DMS53 treated with DMSO at 0.1 percent for 48 hours (cell line): ENCODE measurements at regions not wholly inside any gene's neighbourhood (a gene's known extent, or its start where the extent isn't known, plus 50 kb on each side); places are given as distances from the start of the nearest gene placed in this dataset.
"Not testable (repeated sequence)": the region's sequence is repeated elsewhere in the genome, so short reads cannot be mapped to it uniquely, and the experiment has no call there.

Experiments
- DNase-seq: peaks from one replicate; lab custom pipeline; 2025; ENCODE audit not compliant: unreplicated experiment; lab: John Stamatoyannopoulos, UW

- DNase-seq, result no peak
Measured at GRCh38 chr13:58472483-58472882, 840.9 kb downstream of the PCDH17 start.

- no peak for DNase-seq
Measured at GRCh38 chr13:58474581-58474980, 843.0 kb downstream of the PCDH17 start.

GRCh38 chr13:58476206-58476918 lies 844.8 kb downstream of the PCDH17 start:
- DNase-seq, result no peak

GRCh38 chr13:58478858-58479257 lies 847.3 kb downstream of the PCDH17 start:
- no peak for DNase-seq

GRCh38 chr13:58480061-58480460 lies 848.5 kb downstream of the PCDH17 start:
- DNase-seq, result no peak

- DNase-seq, result no peak
Measured at GRCh38 chr13:58488251-58488650, 856.7 kb downstream of the PCDH17 start.

- DNase-seq, result no peak
Measured at GRCh38 chr13:58495668-58496067, 864.1 kb downstream of the PCDH17 start.

GRCh38 chr13:58500938-58501337 lies 869.4 kb downstream of the PCDH17 start:
- DNase-seq, result no peak

- DNase-seq, result not testable (repeated sequence)
Measured at GRCh38 chr13:58504202-58504700, 872.7 kb downstream of the PCDH17 start.

GRCh38 chr13:58505262-58505920 lies 873.8 kb downstream of the PCDH17 start:
- DNase-seq, result not testable (repeated sequence)

- no peak for DNase-seq
Measured at GRCh38 chr13:58528351-58528750, 896.8 kb downstream of the PCDH17 start.

- no peak for DNase-seq
Measured at GRCh38 chr13:58531614-58532013, 900.1 kb downstream of the PCDH17 start.

GRCh38 chr13:58542530-58542929 lies 911.0 kb downstream of the PCDH17 start:
- no peak for DNase-seq

- no peak for DNase-seq
Measured at GRCh38 chr13:58547419-58547818, 915.9 kb downstream of the PCDH17 start.

- no peak for DNase-seq
Measured at GRCh38 chr13:58566176-58566575, 934.6 kb downstream of the PCDH17 start.

- no peak for DNase-seq
Measured at GRCh38 chr13:58573743-58574142, 942.2 kb downstream of the PCDH17 start.

GRCh38 chr13:58574791-58575190 lies 943.2 kb downstream of the PCDH17 start:
- no peak for DNase-seq

- no peak for DNase-seq
Measured at GRCh38 chr13:58579468-58579867, 947.9 kb downstream of the PCDH17 start.

GRCh38 chr13:58583966-58584365 lies 952.4 kb downstream of the PCDH17 start:
- no peak for DNase-seq

- DNase-seq, result no peak
Measured at GRCh38 chr13:58584610-58585009, 953.1 kb downstream of the PCDH17 start.

- no peak for DNase-seq
Measured at GRCh38 chr13:58587183-58587582, 955.6 kb downstream of the PCDH17 start.

- DNase-seq, result no peak
Measured at GRCh38 chr13:58592052-58592451, 960.5 kb downstream of the PCDH17 start.
